BE2C (cell line): ENCODE measurements at regions not wholly inside any gene's neighbourhood (a gene's known extent, or its start where the extent isn't known, plus 50 kb on each side); places are given as distances from the start of the nearest gene placed in this dataset.
A peak's percentile ranks its signal among the peaks of the same experiment; 100 is the strongest.

Experiments
- DNase-seq: peaks from one replicate; pipeline ENCODE4 v3.0.0-alpha.2; 2020
- H3K27me3 ChIP-seq: fragments of 250-450 bp; sonication (Bioruptor Pico); 2 replicates; pipeline ENCODE4 v1.5.1; 2020; ENCODE audit warnings: mild to moderate bottlenecking
- H3K36me3 ChIP-seq: fragments of 250-450 bp; sonication (Bioruptor Pico); 2 replicates; pipeline ENCODE4 v1.5.1; 2020; ENCODE audit warnings: mild to moderate bottlenecking
- H3K4me1 ChIP-seq: fragments of 250-450 bp; sonication (Bioruptor Pico); 2 replicates; pipeline ENCODE4 v1.5.1; 2020
- H3K4me3 ChIP-seq: 2 replicates; pipeline ENCODE4 v1.5.1; 2011; ENCODE audit warnings: low read depth, low read length
- H3K9me3 ChIP-seq: fragments of 250-450 bp; sonication (Bioruptor Pico); 2 replicates; pipeline ENCODE4 v1.5.1; 2020
- CTCF ChIP-seq: IDR thresholded peaks from 2 replicates; pipeline ENCODE4 v1.5.1; 2012; ENCODE audit warnings: mild to moderate bottlenecking, low read depth, low read length

GRCh38 chr19:13588957-13589833 is 82.9 kb upstream of the CACNA1A start:
- peak; percentile 80 for DNase-seq
- Histone ChIP-seq H3K4me1 (no peaks in the 10 kb centered on the region), H3K4me3 (0 out of 2 replicates have a peak overlapping the region, but pooled peaks have one; percentile 14), H3K36me3 (no peaks in the 10 kb centered on the region), H3K27me3 (no peaks in the 10 kb centered on the region), H3K9me3 (no peaks in the 10 kb centered on the region)
- TF ChIP-seq CTCF = peak; percentile 95

GRCh38 chr19:13585512-13585911 is 79.2 kb upstream of the CACNA1A start:
- TF ChIP-seq CTCF = no peak
- Histone ChIP-seq H3K36me3 (no peaks in the 10 kb centered on the region), H3K27me3 (no peaks in the 10 kb centered on the region), H3K9me3 (no peaks in the 10 kb centered on the region), H3K4me1 (no peaks in the 10 kb centered on the region), H3K4me3 (no peak overlapping the region)
- no peak for DNase-seq

GRCh38 chr19:13583753-13584152 is 77.5 kb upstream of the CACNA1A start:
- Histone ChIP-seq H3K4me3 (no peak overlapping the region), H3K4me1 (no peaks in the 10 kb centered on the region), H3K27me3 (no peaks in the 10 kb centered on the region), H3K36me3 (no peaks in the 10 kb centered on the region), H3K9me3 (no peaks in the 10 kb centered on the region)
- TF ChIP-seq CTCF = no peak
- no peak for DNase-seq

- no peaks in the 10 kb centered on the region for H3K4me1 ChIP-seq
- H3K9me3 ChIP-seq = no peaks in the 10 kb centered on the region
- no peak for DNase-seq
- no peaks in the 10 kb centered on the region for H3K27me3 ChIP-seq
- H3K4me3 ChIP-seq = no peak overlapping the region
- no peak for TF ChIP-seq CTCF
- H3K36me3 ChIP-seq = no peaks in the 10 kb centered on the region
These were observed 76.8 kb upstream of the CACNA1A start for GRCh38 chr19:13583114-13583513.

GRCh38 chr19:13581576-13581975 is 75.3 kb upstream of the CACNA1A start:
- H3K9me3 ChIP-seq = no peaks in the 10 kb centered on the region
- H3K4me3 ChIP-seq = no peak overlapping the region
- H3K27me3 ChIP-seq = no peaks in the 10 kb centered on the region
- no peak for TF ChIP-seq CTCF
- no peak for DNase-seq
- H3K36me3 ChIP-seq = no peaks in the 10 kb centered on the region
- no peaks in the 10 kb centered on the region for H3K4me1 ChIP-seq

GRCh38 chr19:13579388-13580060 is 73.2 kb upstream of the CACNA1A start:
- Histone ChIP-seq H3K4me3 (no peak overlapping the region), H3K27me3 (no peaks in the 10 kb centered on the region; the same call in 1 of the 2 replicates), H3K4me1 (no peaks in the 10 kb centered on the region), H3K9me3 (no peaks in the 10 kb centered on the region), H3K36me3 (no peaks in the 10 kb centered on the region)
- no peak for TF ChIP-seq CTCF
- DNase-seq = no peak
